Keratinocyte (primary cell): ENCODE measurements at regions not wholly inside any gene's neighbourhood (a gene's known extent, or its start where the extent isn't known, plus 50 kb on each side); places are given as distances from the start of the nearest gene placed in this dataset.

Source experiments
- DNase-seq: peaks from one replicate; pipeline ENCODE4 v3.0.0-alpha.2; 2011; ENCODE audit warnings: low read depth, missing footprints, low spot score
- FAIRE-seq: peaks from 2 replicates; lab custom pipeline; 2011; peaks lifted over from hg19 to GRCh38; lab: Jason Lieb, UNC
- H2AFZ ChIP-seq: 2 replicates; pipeline ENCODE4 v1.6.0; 2012; ENCODE audit warnings: low read length, control low read depth, inconsistent platforms; ENCODE audit not compliant: control insufficient read depth
- H3K27ac ChIP-seq: 2 replicates; pipeline ENCODE4 v1.5.1; 2011; ENCODE audit warnings: low read length; ENCODE audit not compliant: control insufficient read depth, insufficient read depth
- H3K27me3 ChIP-seq: 3 replicates; pipeline ENCODE4 v1.6.0; 2011; ENCODE audit warnings: low read length; ENCODE audit not compliant: control insufficient read depth, insufficient read depth; ENCODE audit errors: extremely low read depth
- H3K36me3 ChIP-seq, 2 experiments: 2 replicates in 1 of 2; 3 replicates in 1 of 2; pipeline ENCODE4 v1.5.1; 2011; ENCODE audit warnings: low read length in 2 of 2, mild to moderate bottlenecking in 1 of 2; ENCODE audit not compliant: control insufficient read depth in 2 of 2, insufficient read depth in 2 of 2; ENCODE audit errors: extremely low read depth in 1 of 2
- H3K4me1 ChIP-seq: 3 replicates; pipeline ENCODE4 v1.5.1; 2011; ENCODE audit warnings: low read length; ENCODE audit not compliant: control insufficient read depth, insufficient read depth; ENCODE audit errors: extremely low read depth
- H3K4me2 ChIP-seq: 3 replicates; pipeline ENCODE4 v1.6.0; 2011; ENCODE audit warnings: low read depth, low read length; ENCODE audit not compliant: control insufficient read depth, insufficient read depth; ENCODE audit errors: extremely low read depth
- H3K4me3 ChIP-seq, 3 experiments: fragments of 200-600 bp in 1 of 3; sonication (generic) in 1 of 3; 2 replicates in 2 of 3; 3 replicates in 1 of 3; pipeline ENCODE4 v1.5.1; 2011 to 2016; ENCODE audit warnings: low read length in 3 of 3, mild to moderate bottlenecking in 3 of 3, control low read depth in 2 of 3, inconsistent platforms in 1 of 3, low read depth in 1 of 3, mixed read lengths in 1 of 3, mixed run types in 1 of 3, moderate library complexity in 1 of 3; ENCODE audit not compliant: control insufficient read depth in 2 of 3, insufficient read depth in 2 of 3; ENCODE audit errors: extremely low read depth in 1 of 3
- H3K79me2 ChIP-seq: 2 replicates; pipeline ENCODE4 v1.6.0; 2012; ENCODE audit warnings: low read length; ENCODE audit not compliant: control insufficient read depth, insufficient read depth
- H3K9ac ChIP-seq: 3 replicates; pipeline ENCODE4 v1.6.0; 2011; ENCODE audit warnings: low read length; ENCODE audit not compliant: control insufficient read depth, insufficient read depth; ENCODE audit errors: extremely low read depth
- H3K9me1 ChIP-seq: 3 replicates; pipeline ENCODE4 v1.6.0; 2011; ENCODE audit warnings: low read length; ENCODE audit not compliant: control insufficient read depth, insufficient read depth; ENCODE audit errors: extremely low read depth
- H3K9me3 ChIP-seq: 2 replicates; pipeline ENCODE4 v1.5.1; 2012; ENCODE audit warnings: low read depth, low read length; ENCODE audit not compliant: control insufficient read depth
- H4K20me1 ChIP-seq: 3 replicates; pipeline ENCODE4 v1.6.0; 2011; ENCODE audit warnings: low read length; ENCODE audit not compliant: control insufficient read depth, insufficient read depth; ENCODE audit errors: extremely low read depth
- CTCF ChIP-seq, 3 experiments: IDR thresholded peaks in 1 of 3; conservative IDR thresholded peaks in 1 of 3; optimal IDR thresholded peaks in 1 of 3; 2 replicates in 2 of 3; 3 replicates in 1 of 3; pipeline versions ENCODE3 to v1.5.1; 2011; ENCODE audit warnings: low read length in 3 of 3, mild to moderate bottlenecking in 3 of 3, moderate library complexity in 2 of 3, control low read depth in 1 of 3, inconsistent platforms in 1 of 3; ENCODE audit not compliant: insufficient read depth in 2 of 3; ENCODE audit errors: extremely low read depth in 1 of 3
- EZH2 ChIP-seq: IDR thresholded peaks from one replicate; pipeline ENCODE4 v1.6.1; 2012; ENCODE audit warnings: inconsistent platforms, mild to moderate bottlenecking, low read length, moderate library complexity
- dilution Hi-C: fragments of 300-500 bp; cut with MboI; formaldehyde crosslinking; loops from one replicate; pipeline ENCODE4 v1.7.0; 2020; ENCODE audit warnings: low sequenced_read_pairs; ENCODE audit not compliant: extremely low pct_ligation_motif_present

GRCh38 chr4:156227321-156227720 is 273.7 kb upstream of the CTSO start:
- H3K36me3 ChIP-seq: no peaks in the 10 kb centered on the region
- H3K9ac ChIP-seq: no peak overlapping the region
- FAIRE-seq (no peak), DNase-seq (no peak)
- H3K4me2 ChIP-seq: no peak overlapping the region
- no peaks in the 10 kb centered on the region for H4K20me1 ChIP-seq
- H3K9me1 ChIP-seq: no peaks in the 10 kb centered on the region
- TF ChIP-seq EZH2 (no peak), CTCF (optimal IDR thresholded peaks at IDR 0.05 in 1 of 3, IDR thresholded peaks at IDR 0.05 in 1 of 3, conservative IDR thresholded peaks at IDR 0.05 in 1 of 3; ENCODE audit: extremely low read depth in 1 of 3, insufficient read depth in 2 of 3, low read length in 3 of 3) (no peak)
- H2AFZ ChIP-seq: no peak overlapping the region
- H3K4me3 ChIP-seq: no peak overlapping the region
- no peaks in the 10 kb centered on the region for H3K27me3 ChIP-seq
- dilution Hi-C loops: no loop called here
- no peaks in the 10 kb centered on the region for H3K79me2 ChIP-seq
- no peak overlapping the region for H3K27ac ChIP-seq
- no peaks in the 10 kb centered on the region for H3K4me1 ChIP-seq
- no peaks in the 10 kb centered on the region for H3K9me3 ChIP-seq

DNA sequence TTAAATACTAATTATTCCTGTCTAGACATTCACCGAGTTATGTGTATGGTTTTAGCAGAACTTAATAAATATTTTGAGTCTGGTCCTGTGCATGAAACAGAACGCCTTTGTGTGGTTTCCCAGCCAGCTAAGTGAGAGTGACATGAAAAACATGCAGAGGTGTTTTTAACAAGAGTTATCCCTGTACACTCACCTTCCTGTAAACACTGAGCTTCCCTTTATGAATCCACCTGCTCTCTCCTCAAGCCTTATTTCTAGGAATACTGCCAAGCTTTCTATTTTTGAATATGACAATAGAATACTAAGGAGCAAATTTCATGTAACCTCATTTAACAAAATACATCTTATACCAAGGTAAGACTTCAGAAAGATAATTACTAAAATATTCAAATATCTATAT is 270.3 kb upstream of the CTSO start:
- FAIRE-seq: no peak
- Histone ChIP-seq H3K9ac (no peak overlapping the region), H2AFZ (no peak overlapping the region), H3K36me3 (no peaks in the 10 kb centered on the region), H3K4me2 (no peak overlapping the region), H4K20me1 (no peaks in the 10 kb centered on the region), H3K4me3 (no peak overlapping the region), H3K9me1 (no peaks in the 10 kb centered on the region), H3K79me2 (no peaks in the 10 kb centered on the region), H3K9me3 (no peaks in the 10 kb centered on the region), H3K27ac (no peak overlapping the region), H3K4me1 (no peaks in the 10 kb centered on the region), H3K27me3 (no peaks in the 10 kb centered on the region)
- no peak for DNase-seq
- dilution Hi-C loops: no loop called here
- TF ChIP-seq CTCF (optimal IDR thresholded peaks at IDR 0.05 in 1 of 3, IDR thresholded peaks at IDR 0.05 in 1 of 3, conservative IDR thresholded peaks at IDR 0.05 in 1 of 3; ENCODE audit: extremely low read depth in 1 of 3, insufficient read depth in 2 of 3, low read length in 3 of 3) (no peak), EZH2 (no peak)
